Upper lobe of left lung (tissue), 4 donors: ENCODE measurements at regions not wholly inside any gene's neighbourhood (a gene's known extent, or its start where the extent isn't known, plus 50 kb on each side); places are given as distances from the start of the nearest gene placed in this dataset.

ENCODE experiments used
- CTCF ChIP-seq, 6 experiments: fragments of 450-650 bp in 4 of 6; fragments of 200-600 bp in 2 of 6; sonication (generic) in 2 of 6; IDR thresholded peaks; one replicate each; pipeline ENCODE4 v1.5.1; 2016 to 2019; ENCODE audit warnings: antibody characterized with exemption in 6 of 6
- EP300 ChIP-seq, 4 donors: sonication (generic); formaldehyde crosslinking; IDR thresholded peaks; one replicate each; pipeline ENCODE4 v1.5.1; 2017; ENCODE audit warnings: antibody characterized with exemption in 4 of 4, control low read depth in 2 of 4

- TF ChIP-seq CTCF (IDR thresholded peaks at IDR 0.05) (no peak), EP300 (IDR thresholded peaks at IDR 0.05) (no peak)
These were observed 606.0 kb upstream of the SALL1 start for GRCh38 chr16:51757124-51757470.
